ENCODE measurements at regions not wholly inside any gene's neighbourhood (a gene's known extent, or its start where the extent isn't known, plus 50 kb on each side); places are given as distances from the start of the nearest gene placed in this dataset.

GRCh38 chr2:192719629-192720028 is 524.9 kb upstream of the TMEFF2 start (continued):
- no peak for TF ChIP-seq AFF4 (CRISPR knock-in tag; IDR thresholded peaks at IDR 0.05; ENCODE audit: borderline replicate concordance)

GRCh38 chr2:192718340-192718739 is 523.6 kb upstream of the TMEFF2 start:
- no peaks in the 10 kb centered on the region for H3K27me3 Mint-ChIP-seq (ENCODE audit: low read depth)
- no peak for DNase-seq (ENCODE audit: low spot score)
- ChIA-PET POLR2A (no interaction called here), CTCF (no interaction called here)
- TF ChIP-seq E2F5 (CRISPR knock-in tag; IDR thresholded peaks at IDR 0.05), result no peak
- no peaks in the 10 kb centered on the region for H3K36me3 Mint-ChIP-seq
- H3K4me1 Mint-ChIP-seq, result no peaks in the 10 kb centered on the region
- no peaks in the 10 kb centered on the region; the same call in 1 of the 2 replicates for H3K9me3 Mint-ChIP-seq
- ATAC-seq, result no peak
- no peak overlapping the region for H3K4me3 Mint-ChIP-seq
- H3K27ac Mint-ChIP-seq, result no peak overlapping the region

GRCh38 chr2:192700934-192701333 is 506.2 kb upstream of the TMEFF2 start:
- ChIA-PET CTCF (no interaction called here), POLR2A (no interaction called here)
- DNase-seq (ENCODE audit: low spot score) (no peak), ATAC-seq (no peak)
- no peak for TF ChIP-seq AR (CRISPR knock-in tag; IDR thresholded peaks at IDR 0.05)
- TF ChIP-seq TEAD1 (CRISPR knock-in tag; IDR thresholded peaks at IDR 0.05), result no peak
- no peak for TF ChIP-seq CBFB (CRISPR knock-in tag; IDR thresholded peaks at IDR 0.05; ENCODE audit: low read depth)
- TF ChIP-seq SMAD3 (CRISPR knock-in tag; IDR thresholded peaks at IDR 0.05; ENCODE audit: borderline replicate concordance), result no peak
- no peak for TF ChIP-seq ELF4 (CRISPR knock-in tag; IDR thresholded peaks at IDR 0.05; ENCODE audit: low read depth)
- TF ChIP-seq JUN (CRISPR knock-in tag; IDR thresholded peaks at IDR 0.05), result no peak
- no peak for TF ChIP-seq MLX (CRISPR knock-in tag; IDR thresholded peaks at IDR 0.05)
- no peak for TF ChIP-seq MYBL2 (CRISPR knock-in tag; IDR thresholded peaks at IDR 0.05)
- no peak for TF ChIP-seq ZNF532 (CRISPR knock-in tag; IDR thresholded peaks at IDR 0.05; ENCODE audit: borderline replicate concordance)
- TF ChIP-seq NR2C2 (CRISPR knock-in tag; IDR thresholded peaks at IDR 0.05), result no peak
- no peak for TF ChIP-seq ATF6 (CRISPR knock-in tag; IDR thresholded peaks at IDR 0.05)
- no peak for TF ChIP-seq ERG (CRISPR knock-in tag; IDR thresholded peaks at IDR 0.05)
- no peak for TF ChIP-seq ZNF138 (CRISPR knock-in tag; conservative IDR thresholded peaks at IDR 0.05)
- TF ChIP-seq OVOL2 (CRISPR knock-in tag; IDR thresholded peaks at IDR 0.05; ENCODE audit: borderline replicate concordance), result no peak
- TF ChIP-seq EMX1 (CRISPR knock-in tag; IDR thresholded peaks at IDR 0.05), result no peak
- Mint-ChIP-seq H3K4me3 (no peak overlapping the region), H3K36me3 (no peaks in the 10 kb centered on the region), H3K4me1 (no peaks in the 10 kb centered on the region), H3K27ac (no peak overlapping the region), H3K9me3 (0 out of 2 replicates have a peak, but pooled peaks cover 4% of the 10 kb centered on the region), H3K27me3 (ENCODE audit: low read depth) (no peaks in the 10 kb centered on the region)

All from WTC11 (cell line).